Loucy (cell line): ENCODE measurements at regions not wholly inside any gene's neighbourhood (a gene's known extent, or its start where the extent isn't known, plus 50 kb on each side); places are given as distances from the start of the nearest gene placed in this dataset.

Experiments used
- CTCF ChIP-seq: fragments of 200-600 bp; sonication (generic); conservative IDR thresholded peaks from 2 replicates; pipeline ENCODE4 v1.5.1; 2014; ENCODE audit warnings: mild to moderate bottlenecking, antibody characterized with exemption, low read length
- EZH2phosphoT487 ChIP-seq: fragments of 200-600 bp; IDR thresholded peaks from 2 replicates; pipeline ENCODE4 v1.6.1; 2018; ENCODE audit warnings: antibody characterized with exemption, mild to moderate bottlenecking, moderate library complexity, borderline replicate concordance

- TF ChIP-seq CTCF: no peak
- TF ChIP-seq EZH2phosphoT487: no peak
Measured at GRCh38 chr2:60278906-60279305, 274.5 kb downstream of the BCL11A start.
